NCI-H187 (cell line): ENCODE measurements at regions not wholly inside any gene's neighbourhood (a gene's known extent, or its start where the extent isn't known, plus 50 kb on each side); places are given as distances from the start of the nearest gene placed in this dataset.

Source experiments
- DNase-seq, 2 experiments: peaks; one replicate each; lab custom pipeline; 2025; lab: John Stamatoyannopoulos, UW

DNA sequence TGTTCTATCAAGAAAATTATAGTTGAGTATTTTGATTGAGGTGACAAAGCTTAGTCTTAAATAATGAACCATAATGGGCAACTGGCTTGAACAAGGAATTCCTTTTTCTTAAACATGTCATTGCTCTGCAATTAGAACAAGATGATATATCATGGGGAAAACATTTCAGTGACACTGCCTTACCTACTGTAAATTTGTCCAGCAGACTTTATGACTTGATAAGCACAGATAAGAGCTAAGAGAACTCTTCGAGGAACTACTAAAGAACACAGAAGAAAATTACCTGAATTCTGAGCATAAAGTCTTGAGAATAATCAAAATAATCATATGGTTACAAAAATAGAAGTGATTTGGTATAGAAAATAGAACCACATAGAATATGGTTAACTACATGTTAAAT, 257.8 kb downstream of the PDHA2 start:
- DNase-seq = no peak

DNA sequence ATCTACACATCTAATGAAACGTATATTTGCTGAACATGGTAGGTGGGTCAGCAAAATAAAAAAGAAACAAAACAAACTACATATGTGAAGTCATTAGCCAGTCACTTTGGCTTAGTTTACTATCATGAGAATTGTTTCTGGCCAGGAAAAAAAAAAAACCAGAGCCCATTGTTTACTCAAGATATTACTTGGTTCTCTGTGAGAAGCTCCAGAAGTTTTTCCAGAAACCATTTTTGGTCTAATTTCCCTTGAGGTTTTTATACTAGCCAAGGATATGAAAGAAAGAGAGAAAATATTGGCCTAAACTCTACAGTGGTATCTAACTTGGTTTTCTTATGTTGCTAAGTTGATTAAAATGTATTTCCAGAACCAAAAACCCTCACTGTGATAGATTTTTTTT, 259.1 kb downstream of the PDHA2 start:
- DNase-seq = no peak

DNA sequence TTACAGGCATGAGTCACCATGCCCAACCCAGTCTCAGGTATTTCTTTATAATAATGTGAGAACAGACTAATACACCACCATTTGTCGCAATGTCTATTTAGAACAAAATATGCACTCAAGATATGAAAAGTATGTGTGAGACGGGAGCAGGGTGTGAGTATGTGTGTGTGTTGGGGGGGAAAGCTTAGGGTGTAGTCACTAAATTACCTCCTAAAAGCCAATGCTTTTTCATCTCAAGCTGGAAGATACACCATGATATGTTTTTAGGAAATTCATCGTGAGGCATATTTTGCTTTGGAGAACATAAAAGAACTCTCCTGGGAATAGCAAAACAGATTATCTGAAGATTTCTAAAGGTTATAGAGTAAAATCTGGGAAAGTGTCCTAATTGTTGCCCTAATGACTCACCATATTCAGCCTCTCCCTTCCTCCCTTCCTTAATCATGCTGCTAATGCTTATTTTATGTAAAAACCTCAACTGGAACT, 262.7 kb downstream of the PDHA2 start:
- no peak for DNase-seq

DNA sequence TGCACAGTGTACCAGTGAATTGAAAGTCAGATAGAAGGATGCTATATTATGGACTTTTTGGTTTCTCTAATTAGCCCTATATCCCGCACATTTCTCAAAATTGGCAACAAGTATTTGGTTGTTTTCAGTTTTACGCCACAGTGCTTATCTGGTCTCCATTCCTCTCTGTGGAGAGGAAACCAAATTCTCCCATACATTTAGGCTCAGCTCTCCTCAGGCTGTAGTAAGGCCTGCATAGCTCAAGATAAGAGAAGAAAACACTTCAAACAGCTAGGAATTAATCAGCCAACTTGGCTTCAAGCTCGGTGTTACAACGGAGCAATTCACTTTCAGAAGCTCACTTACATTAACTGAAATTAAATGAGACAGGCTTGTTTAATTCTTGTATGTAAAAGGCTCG, 263.2 kb downstream of the PDHA2 start:
- no peak for DNase-seq

DNA sequence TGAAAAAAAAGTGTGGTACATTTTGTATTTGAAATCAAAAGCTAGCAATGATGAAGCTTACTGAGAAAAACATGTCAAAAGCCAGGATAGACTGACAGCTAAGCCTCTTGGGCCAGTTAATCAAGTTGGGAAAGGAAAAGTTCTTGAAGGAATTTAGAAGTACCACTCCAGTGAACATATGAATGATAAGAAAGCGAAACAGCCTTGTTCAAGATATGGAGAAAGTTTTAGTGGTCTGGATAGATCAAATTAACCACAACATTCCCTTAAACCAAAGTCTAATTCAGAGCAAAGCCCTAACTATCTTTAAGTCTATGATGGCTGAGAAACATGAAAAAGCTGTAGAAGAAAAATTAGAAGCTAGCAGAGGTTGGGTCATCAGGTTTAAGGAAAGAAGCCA, 268.3 kb downstream of the PDHA2 start:
- DNase-seq = no peak

DNA sequence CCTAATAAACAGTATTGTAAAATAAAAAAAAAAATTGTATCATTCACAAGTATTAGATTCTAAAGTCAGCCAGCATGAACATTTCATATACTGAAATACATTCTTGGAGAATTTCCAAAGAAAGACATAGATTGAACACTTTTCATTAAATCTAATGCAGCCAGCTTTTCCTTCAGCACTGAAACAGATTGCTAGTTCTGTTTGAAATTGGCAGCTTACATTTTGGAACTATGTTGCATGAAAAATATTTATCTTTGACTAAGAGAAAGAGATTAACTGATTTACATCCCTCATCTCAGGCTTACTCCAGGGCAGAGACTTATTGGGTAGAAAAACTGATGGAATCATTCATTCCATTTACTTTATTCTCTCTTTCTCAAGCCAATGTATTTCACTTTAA, 272.7 kb downstream of the PDHA2 start:
- no peak for DNase-seq

DNA sequence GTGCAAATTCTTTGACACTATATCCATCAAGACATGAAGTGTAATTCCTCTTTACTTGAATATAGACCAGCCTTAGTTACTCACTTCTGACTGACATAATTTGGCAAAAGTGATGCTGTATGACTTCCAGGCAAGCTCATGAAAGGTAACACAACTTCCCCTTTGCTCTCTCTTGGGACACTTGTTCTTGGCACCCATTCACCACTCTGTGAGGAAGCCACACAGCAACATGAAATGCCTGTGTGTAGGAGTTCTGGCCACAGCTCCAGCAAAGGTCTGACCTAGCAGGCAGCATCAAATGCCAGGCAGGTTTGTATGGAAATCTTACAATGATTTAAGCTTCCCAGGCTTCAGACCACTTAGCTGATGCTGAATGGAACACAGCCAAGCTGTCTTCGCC, 280.3 kb downstream of the PDHA2 start:
- DNase-seq = no peak

DNA sequence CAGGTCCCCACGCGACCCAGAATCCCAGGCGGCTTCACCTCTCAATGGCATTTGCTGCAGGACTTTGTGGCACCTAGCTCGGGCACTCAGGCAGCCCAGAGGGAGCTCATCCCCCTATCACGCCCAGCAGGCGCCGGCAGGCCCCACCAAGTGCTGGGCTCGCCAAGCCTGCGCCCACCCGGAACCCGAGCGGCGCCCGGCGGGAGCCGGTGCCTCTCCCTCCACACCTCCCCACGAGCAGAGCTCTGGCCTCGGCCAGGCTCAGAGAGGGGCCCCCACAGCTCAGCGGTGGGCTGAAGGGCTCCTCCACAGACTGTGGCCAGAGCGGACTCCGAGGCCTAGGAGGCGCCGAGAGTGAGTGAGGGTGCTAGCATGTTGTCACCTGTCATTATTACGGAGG, 286.3 kb downstream of the PDHA2 start:
- no peak for DNase-seq

DNA sequence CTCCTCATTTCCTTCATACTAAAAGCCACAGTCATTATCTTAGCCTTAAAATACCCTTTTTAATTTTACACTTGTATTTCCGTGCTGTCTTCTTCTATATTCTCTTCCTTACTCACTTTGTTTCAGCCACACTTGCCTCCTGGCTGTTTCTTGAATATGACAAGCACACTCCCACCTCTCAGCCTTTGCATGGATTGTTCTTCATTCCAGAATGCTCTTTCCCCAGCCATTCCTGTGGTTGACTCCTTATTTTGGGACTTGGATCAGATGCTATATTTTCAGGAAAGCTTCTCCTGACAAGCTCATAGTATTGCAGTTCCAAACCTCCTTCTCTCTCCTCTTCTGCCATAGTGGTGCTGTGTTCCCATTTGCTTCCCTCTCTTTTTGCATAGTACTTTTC, 291.3 kb downstream of the PDHA2 start:
- no peak for DNase-seq

DNA sequence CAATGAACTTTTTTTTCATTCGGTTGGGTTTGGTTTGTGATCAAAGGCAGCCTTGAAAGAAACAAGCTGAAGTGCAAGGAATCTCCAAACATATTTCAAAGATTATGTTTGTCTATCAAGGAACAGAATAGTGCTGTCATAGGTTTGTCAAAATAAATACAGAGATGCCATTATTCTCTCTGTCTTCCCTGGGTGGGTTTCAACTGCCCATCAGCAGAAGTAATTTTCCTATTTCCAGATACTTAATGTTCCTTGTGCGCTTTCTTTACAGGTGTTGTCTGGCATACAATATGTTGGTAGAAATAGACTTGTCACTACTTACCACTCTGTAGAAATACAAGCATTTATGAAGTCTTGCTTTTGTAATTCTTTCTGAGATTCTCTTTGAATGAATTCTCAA, 294.9 kb downstream of the PDHA2 start:
- DNase-seq = no peak

DNA sequence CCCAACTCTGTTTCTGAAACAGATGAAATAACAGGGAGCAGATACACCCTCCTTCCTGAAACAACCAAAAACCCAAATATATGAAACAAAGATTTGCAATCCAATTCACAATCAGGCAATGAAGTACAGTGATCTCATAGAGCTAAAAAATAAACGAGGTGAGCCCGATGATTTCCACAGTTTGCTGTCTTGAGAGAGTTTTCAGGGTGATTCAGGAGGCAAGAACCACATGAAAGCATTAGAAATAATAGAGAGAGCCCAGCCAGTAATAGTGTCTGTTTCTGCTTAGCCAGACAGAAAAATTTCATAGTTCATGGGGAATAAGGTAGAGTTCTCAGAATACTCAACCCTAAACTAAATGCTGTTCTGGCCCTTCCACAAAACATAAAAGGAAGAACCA, 296.2 kb downstream of the PDHA2 start:
- DNase-seq = no peak

DNA sequence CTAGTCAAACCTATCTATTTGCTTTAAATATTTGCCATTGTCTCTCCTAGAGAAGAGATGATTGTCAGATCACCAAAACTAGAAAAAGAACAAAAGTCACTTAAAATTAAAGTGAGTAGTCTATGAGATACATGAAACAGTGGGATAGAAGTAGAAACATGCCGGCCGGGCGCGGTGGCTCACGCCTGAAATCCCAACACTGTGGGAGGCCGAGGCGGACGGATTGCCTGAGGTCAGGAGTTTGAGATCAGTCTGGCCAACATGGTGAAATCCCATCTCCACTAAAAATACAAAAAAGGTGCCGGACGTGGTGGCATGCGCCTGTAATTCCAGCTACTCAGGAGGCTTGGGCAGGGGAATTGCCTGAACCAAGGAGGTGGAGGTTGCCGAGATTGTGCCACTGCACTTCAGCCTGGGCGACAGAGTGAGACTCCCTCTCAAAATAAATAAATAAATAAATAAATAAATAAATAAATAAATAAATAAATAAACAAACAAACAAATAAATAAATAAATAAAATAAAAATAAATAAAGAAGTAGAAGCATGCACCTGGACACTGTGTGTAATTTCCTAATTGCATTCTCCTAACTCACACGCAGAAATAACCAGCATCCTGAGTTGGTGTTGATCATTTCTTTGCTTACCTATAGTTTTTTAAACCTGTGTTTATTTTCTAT, 299.5 kb downstream of the PDHA2 start:
- no peak for DNase-seq

DNA sequence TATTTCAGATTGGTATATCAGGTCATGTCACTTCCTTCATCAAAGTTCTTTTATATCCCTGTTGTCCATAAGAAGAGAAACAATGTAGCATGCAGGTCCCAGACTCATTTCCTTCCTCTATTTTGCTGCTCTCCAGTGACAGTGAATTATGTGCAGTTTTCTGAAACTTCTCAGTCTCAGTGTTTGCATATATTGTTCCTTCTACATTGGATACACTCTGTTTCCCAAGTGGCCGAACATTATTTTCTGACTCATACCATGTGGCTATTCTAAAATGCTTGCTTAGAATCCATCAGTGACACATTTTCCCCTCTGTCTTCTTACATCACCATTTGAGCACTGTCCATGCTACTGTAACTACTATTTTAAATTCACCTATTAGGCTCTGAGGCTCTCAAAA, 305.7 kb downstream of the PDHA2 start:
- no peak for DNase-seq

DNA sequence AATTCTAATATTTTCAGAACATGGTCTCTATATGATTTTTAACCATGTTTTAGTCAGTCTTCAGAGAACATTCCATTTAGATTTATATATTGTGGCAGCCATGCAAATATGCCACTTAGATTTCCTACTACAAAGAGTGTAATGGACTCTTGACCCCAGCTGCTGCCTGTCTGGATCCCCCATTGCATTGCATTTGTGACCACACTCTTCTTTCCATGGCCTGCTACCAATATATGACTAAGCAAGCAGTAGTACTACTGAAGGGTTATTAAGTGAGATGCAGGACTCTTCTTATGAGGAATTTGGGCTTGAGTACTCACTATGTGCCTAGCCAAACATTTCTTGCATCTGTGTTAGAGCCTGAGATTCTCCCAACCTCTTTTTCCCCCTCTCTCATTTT, 306.8 kb downstream of the PDHA2 start:
- DNase-seq = no peak

DNA sequence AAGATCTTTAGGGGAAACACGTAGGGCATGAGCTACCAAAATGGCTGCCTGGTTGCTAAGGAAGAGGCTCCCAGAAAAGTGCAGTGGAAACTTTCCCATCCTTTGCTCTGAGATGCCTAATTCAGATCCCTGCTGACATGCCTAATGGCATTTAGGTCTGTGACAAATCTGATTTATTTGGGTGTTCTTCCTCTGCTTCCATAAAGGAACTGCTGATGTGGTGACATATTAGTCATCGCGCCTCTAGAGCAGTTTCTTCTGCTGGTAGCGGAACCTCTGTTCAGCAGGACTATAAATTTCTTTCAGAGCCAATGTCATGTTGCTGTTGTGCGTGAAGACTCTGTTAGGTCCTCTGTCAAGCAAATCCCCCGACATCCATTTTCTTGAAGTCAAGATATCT, 310.0 kb downstream of the PDHA2 start:
- DNase-seq = no peak

DNA sequence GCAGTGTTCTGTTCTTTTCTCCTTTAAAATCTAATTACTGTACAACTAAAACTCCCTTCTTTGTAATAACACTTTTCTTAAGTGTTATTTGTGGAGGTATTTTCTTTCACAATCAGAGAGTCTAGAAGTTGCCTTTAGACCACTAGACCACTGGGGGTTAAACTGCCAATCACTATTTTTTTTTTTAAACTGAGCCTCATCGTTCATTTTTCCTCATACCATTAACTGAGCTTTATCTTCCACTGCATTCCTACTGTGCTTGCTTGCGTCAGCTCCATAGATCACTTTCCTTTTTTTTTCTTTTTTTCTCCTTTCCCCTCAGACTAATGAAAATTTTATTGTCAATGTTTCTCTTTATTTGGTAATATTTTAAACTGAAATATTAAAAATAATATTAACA, 310.6 kb downstream of the PDHA2 start:
- DNase-seq = no peak

DNA sequence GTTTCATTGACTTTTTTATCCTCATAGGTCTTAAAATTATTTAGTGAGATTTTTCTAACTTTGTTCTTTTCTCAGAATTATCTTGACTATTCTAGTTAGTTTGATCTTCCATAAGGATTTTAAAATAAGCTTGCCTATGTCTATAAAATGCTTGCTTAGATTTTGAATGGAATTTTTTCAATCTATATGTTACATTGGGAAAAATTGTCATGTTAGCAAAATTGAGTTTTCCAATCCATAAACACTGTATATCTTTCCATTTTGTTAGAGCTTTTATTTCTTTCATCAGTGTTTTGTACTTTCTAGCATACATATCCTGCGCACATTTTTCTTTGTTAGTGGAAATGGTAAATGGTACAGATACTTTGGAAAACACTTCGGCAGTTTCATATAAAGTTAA, 312.9 kb downstream of the PDHA2 start:
- DNase-seq = no peak

DNA sequence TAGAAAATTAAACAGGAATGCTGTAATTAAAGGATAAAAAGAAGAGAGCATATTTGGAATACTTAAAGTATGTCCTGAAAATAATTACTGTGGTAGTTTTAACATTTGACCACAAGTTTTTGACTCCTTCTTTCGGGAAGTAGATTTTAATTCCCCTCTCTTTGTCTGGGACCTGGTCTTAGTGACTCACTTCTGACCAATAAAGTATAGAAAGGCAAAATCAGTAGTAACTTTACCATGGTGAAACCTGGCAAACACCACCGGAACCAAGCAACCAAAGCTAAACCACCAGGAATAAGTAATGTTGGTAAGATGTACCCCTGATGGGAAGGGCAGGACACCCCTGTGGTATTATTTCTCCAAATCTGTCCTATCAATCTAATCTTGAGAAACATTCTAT, 314.8 kb downstream of the PDHA2 start:
- DNase-seq = no peak

DNA sequence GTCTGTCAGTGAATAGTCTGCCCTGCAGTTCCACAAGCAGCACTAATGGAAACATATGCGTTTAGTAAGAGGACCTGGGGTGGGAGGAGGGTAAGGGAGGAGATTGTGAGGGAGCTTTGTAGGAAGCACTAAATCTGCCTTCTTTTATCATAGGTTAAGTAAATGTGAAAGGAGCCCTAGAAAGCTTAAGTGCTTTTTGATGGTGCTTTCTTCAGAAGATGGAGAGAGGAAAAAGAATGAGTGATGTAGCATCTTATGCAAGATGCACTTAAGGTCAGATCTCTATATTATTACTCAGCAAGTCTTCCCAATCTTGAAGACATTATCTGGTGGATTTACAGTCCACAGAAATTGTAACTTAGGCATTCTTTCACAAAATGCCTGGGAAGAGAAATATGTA, 322.7 kb downstream of the PDHA2 start:
- no peak for DNase-seq

DNA sequence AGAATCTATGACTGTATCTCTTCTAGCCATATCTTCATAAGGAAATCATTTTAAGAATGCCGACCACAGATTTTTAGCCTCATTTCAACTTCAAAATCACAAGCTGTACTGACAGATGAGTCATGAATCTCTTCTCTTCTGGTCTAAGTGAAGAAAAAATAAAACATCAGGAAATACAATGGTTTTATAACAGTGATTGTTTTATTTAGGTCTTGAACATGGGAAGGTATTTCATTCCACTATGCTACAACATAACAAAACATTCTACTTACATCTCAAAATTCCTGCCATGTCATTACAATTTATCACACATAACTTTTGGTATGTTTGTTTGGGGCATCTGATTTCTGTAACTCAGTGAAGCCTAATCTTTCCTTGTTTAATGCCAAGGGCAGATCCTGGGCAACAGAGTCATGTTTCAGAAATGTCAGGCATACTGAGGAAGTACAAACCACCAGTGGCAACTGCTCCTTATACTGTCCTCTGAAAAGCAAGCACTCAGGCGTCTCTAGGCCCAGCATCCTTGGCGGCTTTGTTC, 325.0 kb downstream of the PDHA2 start:
- DNase-seq = no peak

DNA sequence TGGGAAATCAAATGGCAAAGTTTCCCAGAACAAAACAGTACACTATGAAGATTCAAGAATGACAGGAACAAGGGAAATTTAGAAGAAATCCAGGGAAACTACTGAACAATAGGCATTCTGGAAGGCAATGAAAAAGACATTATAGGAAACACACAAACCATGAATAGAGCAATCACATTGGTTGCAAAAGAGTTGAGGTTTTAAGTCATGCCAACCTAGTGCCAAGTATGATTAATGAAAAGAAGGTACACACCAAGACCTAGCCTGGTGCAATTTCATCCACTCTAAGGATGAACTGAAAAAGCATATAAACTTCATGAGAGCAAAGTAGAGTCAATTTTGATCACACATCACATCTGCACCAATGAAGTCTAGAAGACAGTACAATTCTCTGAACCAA, 326.9 kb downstream of the PDHA2 start:
- no peak for DNase-seq

DNA sequence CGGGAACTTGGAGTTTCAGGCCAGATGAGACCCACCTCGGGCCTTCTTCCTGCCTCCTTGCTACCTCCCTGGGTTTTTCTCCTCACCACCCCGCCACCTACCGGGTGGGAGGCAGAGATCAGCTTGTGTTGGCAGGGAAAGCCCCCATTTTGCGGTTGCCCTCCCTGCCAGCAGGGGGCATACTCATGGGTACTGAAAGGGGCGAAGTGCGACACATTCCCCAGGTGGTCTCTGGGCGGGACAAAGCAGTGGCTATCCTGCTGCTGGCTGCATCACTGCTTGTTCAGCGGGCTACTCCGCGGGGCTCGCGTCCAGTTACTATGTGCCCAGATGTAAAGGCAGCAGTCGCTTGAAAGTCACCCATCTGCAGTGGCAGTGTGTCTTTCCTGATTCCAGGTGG, 330.3 kb downstream of the PDHA2 start:
- no peak for DNase-seq

DNA sequence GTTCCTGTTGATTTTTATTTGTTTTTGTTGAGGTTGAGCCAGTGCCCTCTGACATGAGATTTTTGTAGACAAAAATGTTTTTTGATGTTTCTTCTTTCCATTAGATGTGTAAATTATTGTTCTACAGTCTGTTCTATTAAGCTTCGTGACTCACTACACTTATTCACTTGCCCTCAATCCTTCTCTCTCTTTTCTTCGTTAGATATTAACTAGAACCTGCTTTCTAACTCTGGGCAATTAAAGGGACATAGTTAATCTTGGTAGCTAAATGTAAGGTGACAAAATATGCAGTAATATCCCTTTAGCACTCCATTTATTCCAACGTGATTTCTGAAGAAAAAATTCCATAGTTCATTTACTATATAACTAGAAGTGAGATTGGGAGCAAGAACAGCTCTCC, 333.9 kb downstream of the PDHA2 start:
- no peak for DNase-seq

DNA sequence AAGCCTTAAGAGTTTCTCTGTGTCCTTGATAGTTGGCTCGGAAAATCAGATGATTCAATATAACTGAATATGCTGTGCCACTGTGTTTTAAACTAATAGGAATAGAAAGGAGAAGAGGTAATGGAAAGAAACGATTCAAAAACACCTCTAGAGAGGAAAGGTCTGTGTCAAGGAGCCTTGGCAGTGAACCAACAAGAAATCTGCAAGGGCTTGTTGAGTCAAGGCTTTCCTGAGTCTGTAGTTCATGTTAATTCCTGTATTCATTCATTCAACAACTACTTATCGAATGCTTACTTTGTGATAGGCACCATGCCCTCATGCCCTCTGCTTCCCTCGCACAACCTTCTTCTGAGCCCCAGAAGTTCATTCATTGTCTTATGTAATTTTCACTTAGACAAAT, 336.0 kb downstream of the PDHA2 start:
- no peak for DNase-seq
